HFFc6 (cell line): ENCODE measurements at regions not wholly inside any gene's neighbourhood (a gene's known extent, or its start where the extent isn't known, plus 50 kb on each side); places are given as distances from the start of the nearest gene placed in this dataset.

Experiments used
- DNase-seq: peaks from one replicate; pipeline ENCODE4 v3.0.0-alpha.2; 2018
- H3K27ac Mint-ChIP-seq: 2 replicates; pipeline ENCODE4 v1.8.0; 2020; ENCODE audit warnings: mild to moderate bottlenecking, mixed read lengths
- H3K27me3 Mint-ChIP-seq: 2 replicates; pipeline ENCODE4 v1.8.0; 2021; ENCODE audit warnings: mild to moderate bottlenecking, moderate library complexity, mixed read lengths; ENCODE audit not compliant: insufficient read depth
- H3K36me3 Mint-ChIP-seq: 2 replicates; pipeline ENCODE4 v1.8.0; 2021; ENCODE audit warnings: low read depth, mixed read lengths
- H3K4me1 Mint-ChIP-seq: 2 replicates; pipeline ENCODE4 v1.8.0; 2020; ENCODE audit warnings: low read depth, mixed read lengths
- H3K4me3 Mint-ChIP-seq: 2 replicates; pipeline ENCODE4 v1.8.0; 2020; ENCODE audit warnings: mild to moderate bottlenecking, moderate library complexity, mixed read lengths
- H3K9me3 Mint-ChIP-seq: 2 replicates; pipeline ENCODE4 v1.8.0; 2020; ENCODE audit warnings: mild to moderate bottlenecking, mixed read lengths
- TF ChIP-seq, protein P1 (sequence below): fragments of 200-600 bp; sonication (generic); IDR thresholded peaks from 2 replicates; pipeline ENCODE4 v1.5.0; 2021; ENCODE audit warnings: antibody characterized with exemption, mild to moderate bottlenecking

DNA sequence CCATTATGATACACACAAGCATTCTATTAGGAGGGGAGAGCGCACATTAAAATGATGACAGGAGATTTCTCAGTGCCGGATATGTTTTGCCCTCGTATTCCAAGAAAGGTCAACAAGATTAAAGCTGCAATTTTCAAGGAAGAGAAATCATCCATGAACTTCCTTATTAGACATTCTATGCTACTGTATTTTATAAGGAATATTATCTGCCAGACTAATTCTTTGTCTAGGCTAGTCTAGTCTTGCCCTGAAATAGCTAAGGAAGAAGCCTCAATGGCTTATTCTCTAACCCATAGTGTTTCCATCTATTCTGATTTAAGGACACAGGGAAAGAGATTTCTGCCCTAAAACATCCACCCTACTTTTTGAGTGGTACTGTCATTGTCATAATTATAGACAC, 315.4 kb downstream of the ADGRG6 start:
- Mint-ChIP-seq H3K27ac (no peak overlapping the region), H3K9me3 (peaks cover 4% of the 10 kb centered on the region; the same call in 1 of the 2 replicates)
- TF ChIP-seq, protein P1, sequence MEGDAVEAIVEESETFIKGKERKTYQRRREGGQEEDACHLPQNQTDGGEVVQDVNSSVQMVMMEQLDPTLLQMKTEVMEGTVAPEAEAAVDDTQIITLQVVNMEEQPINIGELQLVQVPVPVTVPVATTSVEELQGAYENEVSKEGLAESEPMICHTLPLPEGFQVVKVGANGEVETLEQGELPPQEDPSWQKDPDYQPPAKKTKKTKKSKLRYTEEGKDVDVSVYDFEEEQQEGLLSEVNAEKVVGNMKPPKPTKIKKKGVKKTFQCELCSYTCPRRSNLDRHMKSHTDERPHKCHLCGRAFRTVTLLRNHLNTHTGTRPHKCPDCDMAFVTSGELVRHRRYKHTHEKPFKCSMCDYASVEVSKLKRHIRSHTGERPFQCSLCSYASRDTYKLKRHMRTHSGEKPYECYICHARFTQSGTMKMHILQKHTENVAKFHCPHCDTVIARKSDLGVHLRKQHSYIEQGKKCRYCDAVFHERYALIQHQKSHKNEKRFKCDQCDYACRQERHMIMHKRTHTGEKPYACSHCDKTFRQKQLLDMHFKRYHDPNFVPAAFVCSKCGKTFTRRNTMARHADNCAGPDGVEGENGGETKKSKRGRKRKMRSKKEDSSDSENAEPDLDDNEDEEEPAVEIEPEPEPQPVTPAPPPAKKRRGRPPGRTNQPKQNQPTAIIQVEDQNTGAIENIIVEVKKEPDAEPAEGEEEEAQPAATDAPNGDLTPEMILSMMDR: no peak

GRCh38 chr6:142621822-142622221, 320.0 kb downstream of the ADGRG6 start:
- TF ChIP-seq, protein P1: no peak
- H3K27ac Mint-ChIP-seq: no peak overlapping the region
- no peaks in the 10 kb centered on the region for H3K4me1 Mint-ChIP-seq
- no peak for DNase-seq
- H3K9me3 Mint-ChIP-seq: no peaks in the 10 kb centered on the region
- H3K27me3 Mint-ChIP-seq: peaks cover 11% of the 10 kb centered on the region
- no peaks in the 10 kb centered on the region for H3K36me3 Mint-ChIP-seq
- H3K4me3 Mint-ChIP-seq: no peak overlapping the region

More for the DNA sequence above, 315.4 kb downstream of the ADGRG6 start:
- DNase-seq: no peak
- Mint-ChIP-seq H3K4me1 (no peaks in the 10 kb centered on the region), H3K4me3 (no peak overlapping the region), H3K36me3 (no peaks in the 10 kb centered on the region; the same call in 1 of the 2 replicates), H3K27me3 (peaks cover 25% of the 10 kb centered on the region)

- peaks cover 7% of the 10 kb centered on the region for H3K27me3 Mint-ChIP-seq
- no peaks in the 10 kb centered on the region for H3K9me3 Mint-ChIP-seq
- no peak overlapping the region for H3K4me3 Mint-ChIP-seq
- no peaks in the 10 kb centered on the region for H3K36me3 Mint-ChIP-seq
- H3K4me1 Mint-ChIP-seq: peaks cover 15% of the 10 kb centered on the region
- no peak overlapping the region for H3K27ac Mint-ChIP-seq
- DNase-seq: no peak
- TF ChIP-seq, protein P1: no peak
Observed at GRCh38 chr6:142624978-142625715, 319.8 kb downstream of the HIVEP2 start.

GRCh38 chr6:142627474-142627873, 317.5 kb downstream of the HIVEP2 start:
- no peaks in the 10 kb centered on the region for H3K9me3 Mint-ChIP-seq
- H3K36me3 Mint-ChIP-seq: no peaks in the 10 kb centered on the region
- H3K4me3 Mint-ChIP-seq: peak overlapping the region; percentile 85
- peaks cover 27% of the 10 kb centered on the region for H3K4me1 Mint-ChIP-seq
- no peak for DNase-seq
- TF ChIP-seq, protein P1: no peak
- peak overlapping the region; percentile 44; the same call in 1 of the 2 replicates for H3K27ac Mint-ChIP-seq
- peaks cover 5% of the 10 kb centered on the region; the same call in 1 of the 2 replicates for H3K27me3 Mint-ChIP-seq

GRCh38 chr6:142631517-142632385, 313.2 kb downstream of the HIVEP2 start:
- no peak overlapping the region for H3K27ac Mint-ChIP-seq
- no peaks in the 10 kb centered on the region for H3K9me3 Mint-ChIP-seq
- H3K4me3 Mint-ChIP-seq: no peak overlapping the region
- peaks cover 28% of the 10 kb centered on the region for H3K4me1 Mint-ChIP-seq
- peaks cover 4% of the 10 kb centered on the region for H3K27me3 Mint-ChIP-seq
- no peaks in the 10 kb centered on the region for H3K36me3 Mint-ChIP-seq
- TF ChIP-seq, protein P1: no peak
- peak; percentile 1 for DNase-seq
